ENCODE measurements at regions not wholly inside any gene's neighbourhood (a gene's known extent, or its start where the extent isn't known, plus 50 kb on each side); places are given as distances from the start of the nearest gene placed in this dataset.

DNA sequence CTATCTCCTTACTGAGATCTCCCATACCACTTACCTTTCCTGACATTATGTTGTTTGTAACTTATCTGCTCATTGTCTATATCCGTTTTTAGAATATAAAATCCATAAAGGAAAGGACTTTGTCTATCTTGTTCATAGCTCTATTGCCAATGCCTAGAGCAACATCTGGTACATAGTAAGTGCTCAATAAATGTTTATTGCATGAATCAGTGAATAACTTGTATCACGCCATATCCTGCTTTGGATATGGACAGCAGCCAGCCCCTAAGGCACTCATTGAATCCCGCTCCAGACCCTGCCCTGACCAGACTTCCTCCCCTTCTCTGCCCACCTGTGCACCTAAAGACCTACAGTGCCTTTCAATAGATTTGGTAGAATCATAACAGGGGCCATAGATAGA lies 298.1 kb upstream of the PLXNA2 start:
- TF ChIP-seq, protein P1, sequence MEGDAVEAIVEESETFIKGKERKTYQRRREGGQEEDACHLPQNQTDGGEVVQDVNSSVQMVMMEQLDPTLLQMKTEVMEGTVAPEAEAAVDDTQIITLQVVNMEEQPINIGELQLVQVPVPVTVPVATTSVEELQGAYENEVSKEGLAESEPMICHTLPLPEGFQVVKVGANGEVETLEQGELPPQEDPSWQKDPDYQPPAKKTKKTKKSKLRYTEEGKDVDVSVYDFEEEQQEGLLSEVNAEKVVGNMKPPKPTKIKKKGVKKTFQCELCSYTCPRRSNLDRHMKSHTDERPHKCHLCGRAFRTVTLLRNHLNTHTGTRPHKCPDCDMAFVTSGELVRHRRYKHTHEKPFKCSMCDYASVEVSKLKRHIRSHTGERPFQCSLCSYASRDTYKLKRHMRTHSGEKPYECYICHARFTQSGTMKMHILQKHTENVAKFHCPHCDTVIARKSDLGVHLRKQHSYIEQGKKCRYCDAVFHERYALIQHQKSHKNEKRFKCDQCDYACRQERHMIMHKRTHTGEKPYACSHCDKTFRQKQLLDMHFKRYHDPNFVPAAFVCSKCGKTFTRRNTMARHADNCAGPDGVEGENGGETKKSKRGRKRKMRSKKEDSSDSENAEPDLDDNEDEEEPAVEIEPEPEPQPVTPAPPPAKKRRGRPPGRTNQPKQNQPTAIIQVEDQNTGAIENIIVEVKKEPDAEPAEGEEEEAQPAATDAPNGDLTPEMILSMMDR (IDR thresholded peaks at IDR 0.05), result no peak
- DNase-seq (ENCODE audit: low spot score) (no peak), ATAC-seq (ENCODE audit: low FRiP score) (no peak)

DNA sequence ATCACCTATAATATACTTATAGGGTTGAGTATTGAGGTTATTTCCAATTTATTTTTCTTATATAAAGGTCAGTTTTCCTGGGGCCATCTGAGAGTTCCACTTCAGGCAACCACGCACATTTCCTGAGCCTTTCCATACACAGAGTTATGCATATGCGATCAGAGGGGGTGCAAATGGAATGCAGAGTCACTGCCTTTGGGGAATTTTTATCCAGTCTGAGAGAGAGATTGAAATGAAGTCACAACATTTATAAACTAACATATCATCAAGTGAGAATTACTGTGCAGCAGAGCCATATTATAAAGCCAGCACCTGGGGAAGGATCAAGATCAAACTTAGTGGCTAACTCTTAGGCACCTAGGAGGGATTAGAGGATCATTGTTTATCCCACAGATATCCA lies 299.9 kb upstream of the PLXNA2 start:
- TF ChIP-seq, protein P1 (IDR thresholded peaks at IDR 0.05), result no peak
- DNase-seq (ENCODE audit: low spot score) (no peak), ATAC-seq (ENCODE audit: low FRiP score) (no peak)

DNA sequence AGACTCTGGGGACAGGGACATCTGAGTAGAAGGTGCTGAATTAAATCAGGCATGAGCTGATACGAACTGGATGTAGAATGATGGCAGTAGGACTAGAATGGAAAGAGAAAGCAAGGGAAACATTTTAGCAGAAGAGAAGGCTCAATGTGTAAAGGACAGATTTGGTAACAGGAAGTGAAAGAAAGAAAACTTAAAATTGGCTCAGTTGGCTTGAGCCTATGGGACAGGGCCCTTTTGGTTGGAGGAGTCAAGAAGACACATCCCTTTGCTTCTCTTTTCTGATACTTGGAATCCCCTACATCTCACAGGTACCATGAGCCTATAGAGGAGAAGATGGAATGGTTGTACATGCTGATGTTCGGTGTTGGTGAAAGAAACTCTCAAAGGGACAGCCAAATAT lies 300.6 kb upstream of the PLXNA2 start:
- ATAC-seq (ENCODE audit: low FRiP score) (no peak), DNase-seq (ENCODE audit: low spot score) (no peak)
- TF ChIP-seq, protein P1 (IDR thresholded peaks at IDR 0.05), result no peak

DNA sequence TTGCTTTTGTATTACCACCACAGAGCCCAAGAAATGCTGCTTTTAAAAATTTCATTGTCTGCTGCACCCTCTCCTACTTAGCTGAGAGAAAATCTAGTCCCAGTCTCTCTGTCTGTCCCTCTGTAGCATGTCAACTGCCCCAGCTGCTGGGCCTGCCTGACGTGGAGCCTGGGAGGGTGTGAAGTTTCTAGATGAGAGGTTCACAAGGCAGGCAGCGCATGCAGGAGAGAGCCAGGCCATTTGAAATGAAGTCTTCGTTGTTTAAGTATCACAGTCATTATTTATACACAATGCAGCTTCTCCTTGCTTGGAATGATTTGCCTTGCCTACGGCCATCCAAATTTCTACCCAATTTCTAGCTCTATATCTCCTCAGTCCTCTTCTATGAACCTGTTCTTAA lies 306.8 kb upstream of the PLXNA2 start:
- no peak for ATAC-seq (ENCODE audit: low FRiP score)

DNA sequence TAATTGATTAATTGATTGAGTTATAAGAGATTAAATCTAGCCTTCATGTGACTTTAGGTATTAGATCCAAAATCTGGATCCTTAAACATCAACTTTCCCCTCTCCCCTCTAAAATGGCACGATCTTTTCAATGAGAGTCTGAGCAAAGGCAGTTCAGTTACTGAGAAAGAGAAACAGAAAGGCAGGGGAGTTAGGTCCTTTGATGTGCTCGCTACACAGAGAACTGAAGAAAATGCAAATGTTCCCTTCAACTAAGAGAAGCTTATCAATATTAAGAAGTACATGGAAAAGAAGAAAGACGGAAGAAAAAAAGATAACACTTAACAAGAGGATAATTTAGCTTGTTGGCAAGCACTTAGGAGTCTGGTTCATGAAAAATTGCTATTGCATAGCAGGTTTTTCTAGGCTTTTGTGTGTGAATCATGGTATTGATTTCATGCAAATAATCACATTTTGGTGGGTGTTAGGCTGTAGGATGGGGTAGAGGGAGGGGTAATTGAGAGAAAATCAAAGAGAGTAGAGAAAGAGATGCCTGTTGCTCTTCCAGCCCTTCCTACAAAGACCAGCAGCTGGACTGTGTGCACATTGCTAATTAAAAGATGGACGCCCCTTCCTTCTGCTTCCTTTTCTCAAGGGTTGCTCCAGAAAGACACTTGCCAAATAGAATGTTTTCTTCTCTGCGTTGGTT lies 307.6 kb upstream of the PLXNA2 start:
- TF ChIP-seq, protein P1 (IDR thresholded peaks at IDR 0.05), result no peak
- DNase-seq (ENCODE audit: low spot score) (no peak), ATAC-seq (ENCODE audit: low FRiP score) (no peak)

More for the DNA sequence above, 306.8 kb upstream of the PLXNA2 start:
- DNase-seq (ENCODE audit: low spot score), result no peak
- TF ChIP-seq, protein P1 (IDR thresholded peaks at IDR 0.05), result no peak

DNA sequence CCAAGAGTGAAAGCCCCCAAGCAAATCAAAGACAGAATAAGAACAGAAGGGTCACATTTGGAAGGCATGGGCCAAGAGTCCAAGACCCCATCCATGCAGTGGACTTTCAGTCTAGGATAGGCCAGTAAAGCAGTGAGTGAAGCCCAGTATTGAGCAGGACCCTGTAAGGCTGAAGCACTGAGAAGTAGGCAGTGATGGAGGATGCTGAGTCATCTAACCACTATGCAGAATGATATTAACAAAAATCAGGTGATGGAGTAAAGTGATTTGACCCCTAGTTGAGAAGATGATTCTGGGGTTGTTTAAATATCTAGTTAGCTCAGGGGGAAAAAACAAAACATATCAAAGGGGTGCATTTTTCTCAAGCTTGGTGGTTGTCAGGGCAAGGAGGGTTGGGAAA lies 308.7 kb upstream of the PLXNA2 start:
- DNase-seq (ENCODE audit: low spot score) (no peak), ATAC-seq (ENCODE audit: low FRiP score) (no peak)
- TF ChIP-seq, protein P1 (IDR thresholded peaks at IDR 0.05), result no peak

DNA sequence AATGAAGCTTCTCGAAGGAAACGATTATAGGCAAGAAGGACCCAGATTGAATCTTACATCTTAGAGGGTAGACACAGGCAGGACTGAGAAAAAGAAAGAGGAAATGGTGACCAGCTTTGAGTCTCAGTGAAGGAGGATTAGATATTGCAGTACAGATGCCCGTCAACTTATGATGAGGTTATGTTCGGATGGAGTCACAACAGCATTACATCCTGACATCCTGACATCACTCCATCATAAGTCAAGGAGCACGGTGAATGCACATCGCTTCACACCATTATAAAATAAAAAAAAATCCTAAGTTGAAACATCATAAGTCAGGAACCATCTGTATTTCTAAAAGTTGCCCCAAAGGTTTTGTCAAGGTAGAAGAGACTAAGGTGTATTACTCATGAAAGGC lies 312.3 kb upstream of the PLXNA2 start:
- no peak for ATAC-seq (ENCODE audit: low FRiP score)
- DNase-seq (ENCODE audit: low spot score), result no peak

More for the DNA sequence above, 312.3 kb upstream of the PLXNA2 start:
- TF ChIP-seq, protein P1 (IDR thresholded peaks at IDR 0.05), result no peak
